ENCODE measurements at regions not wholly inside any gene's neighbourhood (a gene's known extent, or its start where the extent isn't known, plus 50 kb on each side); places are given as distances from the start of the nearest gene placed in this dataset.

GRCh38 chr12:81863406-81863805 lies 104.3 kb upstream of the PPFIA2 start (continued):
- no peak for TF ChIP-seq STAT6 (CRISPR knock-in tag; IDR thresholded peaks at IDR 0.05)
- TF ChIP-seq RNF219 (CRISPR knock-in tag; IDR thresholded peaks at IDR 0.05), result no peak
- no peak for TF ChIP-seq ZNF583 (CRISPR knock-in tag; IDR thresholded peaks at IDR 0.05)
- TF ChIP-seq KAT2B (IDR thresholded peaks at IDR 0.05; ENCODE audit: low read depth, low read length), result no peak

- no peak for ATAC-seq
- ChIA-PET CTCF (ENCODE audit: low intra/inter-chr PET ratio) (no interaction called here), POLR2A (no interaction called here)
- no peak for TF ChIP-seq KAT8 (IDR thresholded peaks at IDR 0.05; ENCODE audit: low read depth)
- no peak for TF ChIP-seq ZBTB11 (CRISPR knock-in tag; IDR thresholded peaks at IDR 0.05)
- TF ChIP-seq ILF3 (IDR thresholded peaks at IDR 0.05; ENCODE audit: borderline replicate concordance), result no peak
- FAIRE-seq, result no peak
- DNase-seq (ENCODE audit: extremely low read depth in 1 of 4, low spot score in 3 of 4), result no peak
- H4K20me1 ChIP-seq (replicated peaks; ENCODE audit: control insufficient read depth, insufficient read depth, low read length), result no peaks in the 10 kb centered on the region
- H3K4me3 ChIP-seq, result no peak overlapping the region
- no peak overlapping the region for H2AFZ ChIP-seq (ENCODE audit: low read depth, low read length)
- intact Hi-C loops (cut with micrococcal nuclease), result no loop called here
- no peak overlapping the region for H3K27ac ChIP-seq (ENCODE audit: extremely low read depth, low read depth, low read length)
- no peaks in the 10 kb centered on the region for H3K36me3 ChIP-seq (ENCODE audit: control insufficient read depth, insufficient read depth, low read length)
- no peaks in the 10 kb centered on the region for H3K9me1 ChIP-seq (ENCODE audit: control insufficient read depth, insufficient read depth, low read length)
- H3K4me1 ChIP-seq (replicated peaks in 1 of 2; ENCODE audit: control insufficient read depth in 2 of 2, insufficient read depth in 2 of 2, low read length in 2 of 2), result no peaks in the 10 kb centered on the region
- no peaks in the 10 kb centered on the region for H3K27me3 ChIP-seq (ENCODE audit: control insufficient read depth in 2 of 2, insufficient read depth in 2 of 2, low read length in 2 of 2)
- no peak overlapping the region for H3K9ac ChIP-seq (ENCODE audit: insufficient read depth in 1 of 2, low read depth in 2 of 2, low read length in 2 of 2)
- in situ Hi-C loops (cut with MboI), result no loop called here
- H3K4me2 ChIP-seq (ENCODE audit: insufficient read depth, low read length), result no peak overlapping the region
- no TSS peak for BruUV-seq (replicated peaks)
- 0% methylated on average over 2 of the region's 3 CpGs for WGBS (ENCODE audit: insufficient coverage, low coverage, missing lambda C conversion rate)
- no peaks in the 10 kb centered on the region; the same call in 1 of the 2 replicates for H3K9me3 ChIP-seq (replicated peaks; ENCODE audit: control insufficient read depth, insufficient read depth, low read depth, low read length)
- no peaks in the 10 kb centered on the region for H3K79me2 ChIP-seq (ENCODE audit: control insufficient read depth, insufficient read depth, low read length)
Observed at GRCh38 chr12:81859521-81859920, 100.4 kb upstream of the PPFIA2 start.

Data from K562 (cell line).